ENCODE measurements at regions not wholly inside any gene's neighbourhood (a gene's known extent, or its start where the extent isn't known, plus 50 kb on each side); places are given as distances from the start of the nearest gene placed in this dataset.

- TF ChIP-seq CTCF (conservative IDR thresholded peaks at IDR 0.05; ENCODE audit: low read length) (no peak), EZH2phosphoT487 (IDR thresholded peaks at IDR 0.05; ENCODE audit: borderline replicate concordance) (no peak)
Observed at GRCh38 chr9:86483496-86483895, 129.3 kb upstream of the TUT7 start.

All from Loucy (cell line).